ENCODE measurements at regions not wholly inside any gene's neighbourhood (a gene's known extent, or its start where the extent isn't known, plus 50 kb on each side); places are given as distances from the start of the nearest gene placed in this dataset.

DNA sequence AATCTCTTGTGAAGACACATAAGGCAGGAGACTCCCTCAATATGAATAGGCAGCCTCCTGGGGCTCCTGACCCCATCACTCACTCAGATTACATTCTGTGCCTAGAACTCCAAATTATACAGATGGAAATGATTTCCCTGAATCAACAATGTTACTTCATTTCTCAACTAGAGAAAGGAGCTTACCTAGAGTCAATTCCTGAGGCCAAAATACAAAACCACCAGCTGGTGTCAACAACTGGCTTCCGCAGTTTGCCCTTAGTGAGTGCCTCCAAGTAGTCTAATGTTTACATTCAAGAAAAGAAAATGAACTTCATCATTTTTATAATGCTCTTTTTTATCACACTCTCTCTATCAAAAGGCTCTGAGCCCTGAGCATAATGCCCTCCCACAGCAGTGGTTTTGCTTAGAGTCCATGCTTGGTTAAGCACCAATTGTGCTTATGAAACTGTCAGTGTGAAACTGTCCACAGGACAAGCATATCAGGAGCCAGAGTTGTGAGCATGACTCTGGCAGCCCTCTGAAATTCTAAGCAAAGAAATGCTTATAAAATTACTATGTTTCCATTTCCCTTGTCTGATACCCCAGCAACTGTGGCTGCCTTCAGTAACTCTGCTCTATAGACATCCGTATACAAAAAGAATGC, 305.7 kb upstream of the PKDCC start:
- no peak for DNase-seq

DNA sequence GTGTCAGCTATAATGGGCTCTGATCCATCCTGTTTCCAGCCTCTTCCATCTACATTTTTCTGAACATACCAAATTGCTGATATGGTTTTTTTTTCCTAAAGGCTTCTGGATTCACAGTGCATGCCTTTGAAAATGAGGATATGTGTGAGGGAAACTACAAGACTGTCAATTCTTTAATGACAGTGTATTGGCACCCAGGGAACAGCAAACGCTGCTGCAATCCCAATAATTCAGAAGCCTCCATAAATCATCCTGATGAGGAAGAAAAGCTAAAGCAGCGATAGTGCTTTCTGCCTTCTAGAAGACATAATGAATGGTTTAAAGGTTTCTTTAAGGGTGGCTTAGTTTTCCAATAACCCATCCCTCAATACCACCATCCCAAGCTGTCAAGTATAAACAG, 304.5 kb upstream of the PKDCC start:
- no peak for DNase-seq

DNA sequence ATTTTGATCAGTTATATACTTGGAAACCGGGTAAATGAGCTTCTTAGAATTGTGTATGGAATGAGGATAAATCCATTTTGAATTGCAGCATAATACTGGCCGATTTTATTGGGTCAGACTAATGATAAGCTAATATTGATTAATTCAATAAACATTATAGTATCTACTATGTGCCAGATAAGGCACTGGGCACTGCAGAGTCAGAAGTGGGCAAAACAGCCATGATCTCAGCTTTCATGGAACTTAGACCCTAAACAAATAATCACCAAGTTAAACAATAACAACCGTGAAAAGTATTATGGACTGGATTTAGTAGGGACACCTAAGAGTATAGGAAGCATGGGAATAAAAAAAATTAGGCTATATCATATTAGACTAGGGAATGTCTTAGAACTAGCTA, 297.0 kb upstream of the PKDCC start:
- no peak for DNase-seq

DNA sequence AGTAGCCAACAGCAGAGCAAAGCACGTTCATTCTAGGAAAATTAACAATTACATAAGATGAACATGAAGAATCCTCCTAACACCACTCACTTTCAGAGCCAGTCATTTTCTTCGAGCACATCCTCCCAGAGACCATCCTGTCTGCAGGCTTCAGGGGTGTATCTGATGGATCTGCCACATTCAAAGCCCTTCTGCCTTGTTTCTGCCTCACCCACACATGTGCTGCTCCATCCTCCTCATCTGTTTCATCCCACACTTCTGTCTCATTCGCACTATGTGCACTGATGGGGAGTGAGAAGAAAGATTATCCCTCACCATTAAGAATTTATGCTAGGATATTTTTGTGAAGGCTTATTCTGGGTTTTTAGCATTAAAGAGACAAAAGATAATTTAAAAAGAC, 287.9 kb upstream of the PKDCC start:
- DNase-seq = no peak

DNA sequence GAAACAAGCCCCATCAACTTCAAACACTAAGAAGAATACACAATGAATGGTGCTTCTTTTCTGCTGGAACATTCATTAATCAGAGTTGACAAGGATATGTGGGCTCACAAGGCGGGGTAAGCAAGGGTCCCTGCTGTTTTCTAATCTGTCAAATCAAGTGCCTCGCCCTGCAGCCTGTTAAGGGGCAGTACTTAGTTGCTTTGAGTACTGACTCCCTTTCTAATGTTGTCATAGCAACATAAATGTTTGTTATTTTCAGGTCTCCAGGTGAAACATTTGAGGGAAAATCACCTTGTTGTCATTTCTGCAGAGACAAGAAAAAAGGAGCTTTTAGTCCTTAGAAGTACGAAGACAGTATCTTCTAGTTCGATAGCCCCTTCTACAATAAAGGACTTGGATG, 284.7 kb upstream of the PKDCC start:
- peak; percentile 53 for DNase-seq

DNA sequence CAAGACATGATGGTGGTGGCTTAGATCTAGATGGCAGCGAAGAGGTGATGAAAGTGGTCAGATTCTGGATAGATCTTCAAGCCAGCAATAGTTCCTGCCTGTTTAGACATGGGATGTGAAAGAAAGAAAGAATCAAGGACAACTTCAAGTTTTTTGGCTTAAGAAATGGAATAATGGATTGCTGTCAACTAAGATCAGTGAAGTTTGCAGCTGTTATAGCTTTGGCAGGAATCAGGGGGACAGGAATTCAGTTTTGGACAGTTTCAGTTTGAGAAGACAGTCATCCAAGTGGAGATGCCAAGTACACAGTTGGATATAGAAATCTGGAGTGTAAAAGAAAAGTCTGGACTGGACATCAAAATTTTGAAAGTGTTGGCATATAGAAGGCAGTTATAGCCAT, 283.7 kb upstream of the PKDCC start:
- no peak for DNase-seq

DNA sequence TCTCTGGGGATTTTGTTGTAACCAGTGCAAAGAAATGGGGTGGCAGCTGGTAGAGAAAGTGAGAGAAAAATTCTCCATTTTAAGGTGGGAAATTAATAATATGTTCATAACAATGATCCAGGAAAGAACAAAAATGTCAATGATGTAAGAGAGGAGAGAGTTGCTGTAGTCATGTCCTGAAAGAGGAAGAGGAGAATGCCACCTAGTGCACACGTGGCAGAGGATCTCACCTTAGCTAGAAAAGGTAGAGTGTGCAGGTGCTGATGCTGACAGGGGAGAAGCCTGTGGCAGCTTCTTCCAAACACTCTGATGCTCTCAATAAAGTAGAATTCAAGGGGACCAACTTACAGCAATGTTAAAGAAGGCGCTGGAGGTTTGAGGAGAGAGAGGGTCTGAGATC, 282.9 kb upstream of the PKDCC start:
- no peak for DNase-seq

DNA sequence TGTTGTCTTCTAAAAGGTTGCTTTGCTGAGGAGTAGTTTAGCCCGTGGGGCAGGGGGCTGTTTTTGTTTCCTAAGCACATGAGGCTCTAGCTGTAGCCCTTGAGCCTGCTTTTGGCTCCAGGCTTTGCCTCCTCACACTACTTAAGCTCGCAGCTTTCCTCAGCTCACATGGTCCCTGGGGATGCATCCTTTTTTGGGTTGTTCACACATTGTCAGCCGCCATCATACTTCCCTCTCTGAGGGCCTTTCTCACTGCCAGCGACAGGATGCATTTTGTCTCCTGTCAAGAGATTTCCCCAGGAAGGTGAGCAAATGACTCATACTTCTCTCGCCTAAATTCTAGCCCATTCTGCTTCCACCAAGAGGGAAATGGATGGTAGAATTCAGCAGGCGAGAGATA, 279.5 kb upstream of the PKDCC start:
- DNase-seq = no peak

DNA sequence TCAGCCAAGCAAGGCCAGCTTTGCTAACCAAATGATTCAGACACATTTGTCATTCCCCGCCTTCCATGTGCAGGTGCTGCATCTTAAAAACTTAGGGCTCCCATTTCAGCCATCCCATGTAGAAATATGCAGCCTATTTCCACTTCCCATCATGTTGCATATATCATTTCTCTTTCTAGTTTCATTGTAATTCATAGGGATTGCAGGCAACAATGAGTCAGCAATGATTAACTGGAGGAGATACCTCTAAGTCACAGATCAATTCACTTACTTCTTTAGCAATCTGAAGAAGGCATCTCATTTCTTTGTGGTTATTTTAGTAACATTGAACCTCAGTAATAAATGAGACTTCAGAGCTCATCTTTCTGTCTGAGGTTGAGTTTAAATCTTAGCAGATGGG, 276.1 kb upstream of the PKDCC start:
- no peak for DNase-seq

DNA sequence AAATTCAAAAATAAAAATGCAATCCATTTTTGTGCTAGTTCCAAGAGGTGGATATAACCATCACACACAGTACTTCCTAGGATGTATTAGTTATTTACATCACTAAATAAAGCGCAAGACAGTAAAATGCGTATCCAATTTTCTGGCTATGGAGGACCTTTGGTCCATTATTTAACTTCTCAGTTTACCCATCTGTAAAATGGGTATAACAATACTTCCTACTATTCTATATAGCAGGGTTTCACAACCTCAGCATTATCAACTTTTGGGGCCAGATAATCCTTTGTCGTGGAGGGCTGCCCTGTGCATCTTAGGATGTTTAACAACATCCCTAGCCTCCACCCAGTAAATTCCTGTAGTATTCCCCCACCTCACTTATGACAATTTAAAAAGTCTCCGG, 275.1 kb upstream of the PKDCC start:
- no peak for DNase-seq

DNA sequence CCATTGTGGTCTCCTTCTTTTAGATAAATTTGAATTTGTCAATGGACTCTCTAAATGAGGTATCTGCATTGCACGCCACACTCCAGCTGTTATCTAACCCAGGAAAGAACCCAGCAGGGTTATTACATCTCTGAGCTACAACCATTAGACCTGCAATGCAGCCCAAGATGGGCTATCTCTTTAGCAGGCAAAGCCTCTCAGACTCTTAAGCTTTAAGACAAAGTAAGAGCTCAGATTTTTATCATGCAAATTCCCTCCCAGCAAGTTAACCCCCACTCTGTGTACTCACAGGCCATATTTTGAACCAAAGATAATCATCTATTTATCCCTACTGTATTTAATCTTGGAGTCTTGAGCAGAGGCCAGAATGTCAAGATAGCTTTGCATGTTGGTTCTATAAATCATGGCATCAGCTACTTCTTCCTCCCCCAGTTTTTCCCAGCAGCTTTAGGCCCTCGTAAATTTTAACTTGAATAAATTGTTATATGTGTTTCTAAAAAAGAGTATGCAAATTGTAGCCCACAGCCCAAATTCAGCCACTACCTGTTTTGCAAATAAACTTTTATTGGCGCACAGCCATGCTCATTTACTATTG, 273.7 kb upstream of the PKDCC start:
- no peak for DNase-seq

DNA sequence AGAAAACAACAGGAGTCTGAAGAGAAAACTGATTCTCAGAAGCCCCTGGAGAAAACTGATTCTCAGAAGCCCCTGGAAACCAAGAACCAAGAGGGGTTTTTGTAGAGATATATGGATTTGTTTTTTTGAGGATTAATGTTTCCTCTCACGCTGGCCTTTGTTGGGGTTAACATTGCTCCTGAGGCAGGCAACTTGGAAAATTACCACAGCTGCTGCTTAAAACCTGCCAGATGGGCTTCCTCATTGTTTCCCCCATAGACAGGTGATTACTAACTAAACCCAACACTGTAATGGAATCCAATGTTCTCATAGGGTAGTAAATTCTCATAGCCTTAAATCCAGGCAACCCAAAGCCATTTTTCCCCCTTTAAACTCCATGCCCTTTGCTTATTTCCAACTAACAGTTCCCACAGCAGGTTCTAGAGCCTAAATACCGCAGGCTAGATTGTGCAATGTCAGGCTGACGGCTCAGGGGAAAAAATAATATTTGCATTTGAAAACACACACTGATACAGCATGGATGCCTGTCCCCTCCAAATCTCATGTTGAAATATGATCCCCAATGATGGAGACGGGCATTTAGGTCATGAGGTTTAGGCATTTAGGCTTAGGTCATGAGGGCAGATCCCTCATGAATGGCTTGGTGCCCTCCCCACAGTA, 272.3 kb upstream of the PKDCC start:
- no peak for DNase-seq

DNA sequence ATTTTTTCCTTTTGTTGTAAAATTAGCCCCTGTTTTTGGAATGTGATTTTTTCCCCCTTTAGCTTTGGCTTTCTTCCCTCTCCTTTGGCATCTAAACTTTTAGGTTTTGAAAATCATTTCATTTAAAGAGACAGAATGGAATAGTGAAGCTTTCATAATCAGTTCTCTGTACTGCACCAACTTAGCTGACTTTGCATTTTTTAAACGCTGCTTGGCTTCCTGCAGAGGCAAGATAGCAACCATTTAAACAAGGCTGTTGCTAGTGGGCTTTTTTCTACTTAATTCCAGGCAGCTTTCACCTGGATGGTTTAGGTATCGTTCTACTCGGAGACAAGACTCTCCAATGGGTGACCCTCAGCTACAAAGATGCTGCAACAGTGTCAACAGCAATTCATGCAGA, 267.9 kb upstream of the PKDCC start:
- DNase-seq = peak; percentile 17

DNA sequence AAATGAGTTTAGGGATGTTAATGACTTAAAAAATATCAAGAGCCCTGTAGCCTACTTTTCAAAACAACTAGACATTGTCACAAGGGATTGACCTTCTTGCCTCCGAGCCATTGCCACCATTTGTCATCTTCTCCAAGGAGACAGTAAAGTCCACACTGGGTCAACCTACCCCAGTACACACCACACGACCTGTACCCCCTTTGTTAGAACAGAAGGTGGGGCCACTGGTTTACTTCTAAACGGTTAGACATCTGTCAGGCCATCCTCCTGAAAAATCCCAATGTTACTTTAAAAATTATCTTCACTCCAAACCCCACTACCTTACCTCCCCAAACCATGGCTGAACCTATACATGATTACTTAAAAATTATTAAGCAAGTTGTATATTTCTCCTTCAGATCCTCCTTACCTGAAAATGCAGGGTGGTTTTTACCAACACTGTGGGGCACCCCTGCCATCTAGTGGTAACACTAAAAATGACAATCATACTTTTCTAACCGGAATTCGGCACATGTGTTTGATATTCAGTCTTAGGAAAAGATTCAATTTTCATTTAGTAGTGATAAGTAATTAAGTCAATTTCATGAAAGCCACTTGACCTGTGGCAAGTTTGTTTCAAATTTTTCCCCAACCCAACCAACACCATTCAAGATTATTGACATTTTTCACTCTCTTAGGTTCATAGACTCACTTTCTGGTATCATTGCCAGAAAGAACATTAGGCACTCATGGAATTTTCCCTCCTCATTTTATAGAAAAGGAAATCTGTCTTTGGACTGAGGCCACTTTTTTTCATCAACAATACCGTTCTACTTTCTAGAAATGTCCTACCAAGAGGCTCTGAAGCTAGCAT, 265.3 kb upstream of the PKDCC start:
- peak; percentile 62 for DNase-seq

DNA sequence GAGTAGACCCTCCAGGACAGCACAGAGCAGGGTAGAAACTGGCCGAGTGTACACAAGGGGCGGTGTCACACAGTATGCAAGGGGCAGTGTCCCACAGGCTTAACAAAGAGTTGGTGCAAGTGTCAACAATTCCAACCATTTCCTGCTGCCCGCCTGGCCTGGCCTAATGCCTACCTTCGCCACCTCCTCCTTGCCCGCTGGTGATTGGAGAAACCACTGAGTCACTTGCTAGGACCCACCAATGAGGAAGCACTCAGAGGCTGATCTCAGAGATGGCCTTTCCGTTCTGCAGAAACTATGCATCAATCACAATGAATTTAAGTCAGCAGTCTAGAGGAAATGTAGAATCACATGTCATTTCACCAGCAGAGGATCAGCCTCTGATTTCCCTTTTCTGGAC, 263.3 kb upstream of the PKDCC start:
- DNase-seq = no peak

DNA sequence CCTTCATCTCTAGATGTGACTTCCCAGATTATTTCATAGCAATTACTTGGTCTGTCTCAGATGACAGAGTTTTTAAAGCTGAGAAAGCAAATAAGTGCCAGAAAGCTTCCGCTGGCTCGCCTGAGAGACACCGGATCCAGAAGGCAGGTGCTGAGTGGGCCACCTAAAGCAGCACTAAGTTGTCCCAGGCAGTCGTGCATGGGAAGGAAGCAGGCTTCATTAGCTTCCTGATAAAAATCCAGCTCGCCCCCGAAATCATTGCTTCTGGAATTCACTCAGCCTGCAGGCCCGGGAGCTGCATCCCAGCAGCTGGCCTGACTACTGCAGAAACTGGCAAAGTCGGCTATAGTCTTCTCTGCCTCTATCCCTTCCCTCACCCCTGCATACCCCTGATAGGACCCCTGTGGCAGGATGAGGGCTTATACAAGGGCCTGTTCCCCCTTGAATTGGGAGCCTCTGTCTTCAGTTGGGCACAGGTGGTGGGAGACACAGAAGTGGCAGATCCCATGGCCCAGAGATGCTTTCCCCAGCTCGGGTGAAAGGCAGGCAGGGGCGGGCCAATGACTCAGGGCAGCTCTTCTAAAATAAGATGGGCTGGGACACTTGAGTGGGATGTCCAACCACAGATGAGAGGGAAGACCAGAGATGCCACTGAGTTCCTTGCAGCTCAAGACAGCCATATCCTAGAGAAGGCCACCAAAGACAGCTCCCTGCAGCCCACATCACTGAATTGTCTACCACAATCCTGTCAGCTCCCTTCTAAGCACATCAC, 262.4 kb upstream of the PKDCC start:
- DNase-seq = no peak

DNA sequence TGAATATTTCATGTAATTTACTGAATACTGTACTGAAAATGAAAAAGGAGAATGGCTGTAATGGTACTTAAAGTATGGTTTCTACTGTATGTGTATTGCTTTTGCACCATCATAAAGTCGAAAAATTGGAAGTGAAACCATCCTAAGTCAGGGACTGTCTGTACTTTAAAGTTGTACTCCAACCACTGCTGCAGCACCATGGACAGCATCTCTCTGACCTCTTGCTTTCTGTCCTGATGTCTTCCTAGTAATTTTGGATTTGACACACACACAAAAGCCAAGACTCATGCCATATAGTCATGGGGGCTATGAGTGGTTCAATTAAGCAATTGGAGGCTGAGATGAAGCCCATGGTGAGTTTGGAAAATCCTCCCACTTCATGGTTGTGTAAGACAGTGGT, 256.3 kb upstream of the PKDCC start:
- no peak for DNase-seq

DNA sequence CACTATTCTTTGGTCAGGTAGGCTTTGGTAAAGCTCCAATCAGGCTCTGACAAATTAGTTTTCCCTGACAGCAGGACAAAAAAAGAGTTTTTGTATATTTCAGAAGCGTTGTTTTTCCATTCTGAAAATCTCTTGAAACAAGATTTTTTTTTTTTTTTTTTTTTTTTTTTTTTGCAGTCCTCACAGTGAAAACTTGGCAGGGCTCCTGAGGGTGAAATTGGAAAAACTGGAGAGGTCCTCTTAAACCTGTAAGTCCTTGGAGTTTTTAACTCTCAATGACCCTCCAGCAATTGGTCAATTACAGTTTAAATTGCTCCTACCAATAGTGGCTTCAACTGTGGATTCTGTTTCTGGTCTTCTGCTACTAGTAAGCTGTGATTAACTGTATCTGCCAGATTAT, 244.5 kb upstream of the PKDCC start:
- peak; percentile 56 for DNase-seq

DNA sequence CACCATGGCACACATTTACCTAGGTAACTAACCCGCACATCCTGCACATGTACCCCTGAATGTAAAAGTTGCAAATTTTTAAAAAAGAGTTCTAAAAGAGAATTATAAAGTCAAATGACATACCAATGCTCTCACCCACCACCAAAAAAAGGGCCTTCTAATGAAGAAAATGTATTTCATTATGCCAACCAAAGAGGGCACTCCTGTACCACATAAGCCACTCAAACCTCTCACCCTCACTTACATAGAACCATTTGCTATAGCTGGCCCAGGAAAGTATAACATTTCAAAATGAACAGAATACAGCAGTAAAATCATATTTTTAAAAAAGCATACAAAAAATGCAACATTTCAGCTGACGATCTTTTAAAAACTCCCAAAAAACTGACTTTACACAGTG, 241.5 kb upstream of the PKDCC start:
- DNase-seq = no peak

DNA sequence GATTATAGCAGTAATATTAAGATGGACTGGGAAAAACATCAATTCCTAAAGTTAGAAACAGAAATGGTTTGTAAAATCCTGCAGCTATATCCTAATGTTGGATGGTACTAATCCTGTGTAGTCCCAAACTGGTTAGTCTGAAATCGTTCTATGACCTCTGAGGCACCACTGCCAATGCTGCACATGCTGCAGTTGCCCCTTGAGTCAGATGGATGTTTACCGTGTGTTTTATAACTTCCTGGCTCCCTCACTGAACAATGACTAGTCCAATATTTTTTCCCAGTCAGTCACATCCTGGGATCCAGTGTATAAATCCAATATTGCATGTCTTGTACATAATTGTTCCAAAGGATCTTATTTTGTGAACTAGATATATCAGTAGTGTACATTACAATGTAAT, 226.7 kb upstream of the PKDCC start:
- no peak for DNase-seq

DNA sequence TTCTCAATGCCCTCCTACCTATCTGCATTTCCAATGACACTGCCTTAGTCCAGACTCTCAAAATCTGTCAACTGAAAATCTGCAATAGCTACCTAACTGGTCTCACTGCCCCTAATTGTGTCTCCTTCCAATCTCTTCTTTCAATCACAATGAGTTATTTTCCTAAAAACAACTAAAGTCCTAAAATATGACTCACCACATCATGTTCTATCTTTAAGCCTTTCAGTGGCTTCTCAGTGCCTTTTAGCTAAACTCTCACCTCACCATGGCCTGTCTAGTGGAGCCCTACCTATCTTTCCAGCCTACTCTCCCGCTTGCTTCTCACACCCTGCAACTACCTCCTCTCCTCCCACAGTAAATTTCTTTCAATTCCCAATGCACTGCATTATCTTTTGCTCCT, 220.9 kb upstream of the PKDCC start:
- DNase-seq = no peak

DNA sequence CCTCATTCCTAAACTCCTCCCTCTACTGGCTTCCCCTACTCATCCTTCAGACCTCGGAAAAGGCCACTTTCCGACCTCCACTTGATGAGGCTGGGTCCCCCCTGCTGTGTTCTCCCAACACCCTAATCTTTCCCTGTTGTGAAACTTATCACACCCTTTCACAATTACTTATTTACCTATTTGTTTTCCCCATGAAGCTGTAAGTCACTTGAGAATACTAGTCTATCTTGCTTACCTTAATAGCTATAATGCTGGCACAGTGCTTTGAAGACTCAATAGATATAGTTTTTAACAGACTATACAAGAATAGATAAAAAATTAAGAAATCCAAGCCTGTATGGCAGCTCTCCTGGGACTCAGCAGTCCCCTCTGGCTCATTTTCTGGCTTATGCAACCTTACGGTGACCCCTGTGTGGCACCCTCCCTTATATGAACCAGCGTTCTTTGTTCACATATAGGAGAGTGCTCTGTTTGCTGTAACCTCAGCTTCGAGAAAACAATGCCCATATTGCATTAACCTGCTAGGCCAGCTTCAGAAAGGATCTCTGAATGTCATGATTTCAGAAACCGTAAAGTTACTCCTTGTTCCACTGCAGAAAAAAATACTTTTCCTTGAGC, 220.4 kb upstream of the PKDCC start:
- no peak for DNase-seq
